ENCODE measurements at regions not wholly inside any gene's neighbourhood (a gene's known extent, or its start where the extent isn't known, plus 50 kb on each side); places are given as distances from the start of the nearest gene placed in this dataset.

- TF ChIP-seq SPI1 (IDR thresholded peaks at IDR 0.05; ENCODE audit: low read depth, low read length) (no peak), TAF1 (IDR thresholded peaks at IDR 0.05; ENCODE audit: low read depth, low read length) (no peak), POLR2A (IDR thresholded peaks at IDR 0.05; ENCODE audit: low read depth, low read length) (no peak), POLR2AphosphoS5 (IDR thresholded peaks at IDR 0.05; ENCODE audit: low read depth, low read length) (no peak), POU2F2 (IDR thresholded peaks at IDR 0.05; ENCODE audit: low read depth, low read length) (no peak), PAX5 (IDR thresholded peaks at IDR 0.05; ENCODE audit: insufficient read depth, low read length, severe bottlenecking) (no peak)
Observed at GRCh38 chr7:46127814-46128213, 206.7 kb upstream of the IGFBP3 start.
